ENCODE measurements at regions not wholly inside any gene's neighbourhood (a gene's known extent, or its start where the extent isn't known, plus 50 kb on each side); places are given as distances from the start of the nearest gene placed in this dataset.

- no peak for TF ChIP-seq CTCF (IDR thresholded peaks at IDR 0.05; ENCODE audit: low read depth, low read length, missing input control)
- TF ChIP-seq REST (IDR thresholded peaks at IDR 0.05): no peak
- TF ChIP-seq RXRA (IDR thresholded peaks at IDR 0.05): peak in 1 of 2 donors; percentile 52
- TF ChIP-seq RAD21 (IDR thresholded peaks at IDR 0.05): peak in 1 of 2 donors; percentile 31
- TF ChIP-seq ZBTB33 (IDR thresholded peaks at IDR 0.05): peak; percentile 17
- peak; percentile 23 for TF ChIP-seq MAX (IDR thresholded peaks at IDR 0.05)
- TF ChIP-seq JUND (IDR thresholded peaks at IDR 0.05): peak in 1 of 2 donors; percentile 23
Measured at GRCh38 chrX:77162777-77163176, 284.4 kb upstream of the FGF16 start.

All from liver (tissue), 3 donors.